ENCODE measurements at regions not wholly inside any gene's neighbourhood (a gene's known extent, or its start where the extent isn't known, plus 50 kb on each side); places are given as distances from the start of the nearest gene placed in this dataset.

GRCh38 chr3:42019953-42020260, 58.0 kb upstream of the ULK4 start:
- H3K27ac ChIP-seq (ENCODE audit: insufficient read depth, low read length): no peak overlapping the region
- WGBS, 2 experiments (ENCODE audit: extremely low coverage in 2 of 2, insufficient read length in 1 of 2): 100% methylated on average over 2 of the region's 5 CpGs; no CpG with 5 or more reads in 1 of the 2 experiments
- no peak overlapping the region for H3K56ac ChIP-seq (ENCODE audit: extremely low read depth, insufficient read depth, low read length)
- ChIA-PET CTCF (interaction anchor here (1.0 to 1.4 kb wide), 2 partner anchors 42 to 80 kb away, joined by 3 to 10 read pairs; no protein-coding TSS in a partner anchor), POLR2A (ENCODE audit: unreplicated experiment) (no interaction called here)
- H3K9me3 ChIP-seq (ENCODE audit: control insufficient read depth, insufficient read depth, low read length): no peaks in the 10 kb centered on the region
- no peak overlapping the region for H3K4me2 ChIP-seq (ENCODE audit: low read depth, low read length)
- peaks cover 13 to 76% of the 10 kb centered on the region in 2 experiments for H3K79me1 ChIP-seq (ENCODE audit: low read depth in 1 of 2, low read length in 2 of 2)
- dilution Hi-C loops (cut with HindIII; ENCODE audit: low sequenced_read_pairs, unreplicated experiment) (no loop called here), in situ Hi-C loops (cut with MboI; ENCODE audit: low sequenced_read_pairs) (loop anchor here (5.0 to 10.0 kb wide), 2 partner anchors 57 to 125 kb away; no protein-coding TSS in a partner anchor), intact Hi-C loops (cut with micrococcal nuclease) (no loop called here)
- H3K4me3 ChIP-seq (ENCODE audit: insufficient read depth, low read depth, low read length): no peak overlapping the region
- peaks cover 27% of the 10 kb centered on the region for H3K4me1 ChIP-seq (ENCODE audit: control insufficient read depth, insufficient read depth, low read length)
- peak overlapping the region; percentile 68; the same call in 1 of the 2 replicates for H2BK120ac ChIP-seq (ENCODE audit: low read depth, low read length)
- TF ChIP-seq MAFK (IDR thresholded peaks at IDR 0.05; ENCODE audit: low read depth, low read length) (no peak), RCOR1 (IDR thresholded peaks at IDR 0.05; ENCODE audit: insufficient replicate concordance, low read length) (no peak)
- peak overlapping the region; percentile 86 for H2BK20ac ChIP-seq (ENCODE audit: low read depth, low read length)
- H2BK5ac ChIP-seq (ENCODE audit: low read depth, low read length, poor library complexity, severe bottlenecking): peak overlapping the region; percentile 50
- H4K91ac ChIP-seq (ENCODE audit: insufficient read depth, low read depth, low read length): 0 out of 2 replicates have a peak overlapping the region, but pooled peaks have one; percentile 29
- H2AK5ac ChIP-seq (ENCODE audit: low read depth, low read length): peak overlapping the region; percentile 90
- H4K8ac ChIP-seq (ENCODE audit: low read depth in 2 of 2, low read length in 2 of 2): peak overlapping the region in 1 of 2 experiments; percentile 53; a peak in 1 of 4 replicates
- no peak overlapping the region for H3K18ac ChIP-seq (ENCODE audit: low read depth, low read length)
- H4K5ac ChIP-seq (ENCODE audit: low read depth, low read length): no peak overlapping the region
- H3K23ac ChIP-seq (ENCODE audit: low read depth, low read length): peak overlapping the region; percentile 83; the same call in 1 of the 2 replicates
- no peaks in the 10 kb centered on the region for H3K36me3 ChIP-seq (ENCODE audit: control insufficient read depth, insufficient read depth, low read length)
- H3K9ac ChIP-seq (ENCODE audit: low read depth, low read length): no peak overlapping the region
- H2AFZ ChIP-seq (replicated peaks; ENCODE audit: low read length, poor library complexity): no peak overlapping the region
- DNase-seq (no peak), ATAC-seq (ENCODE audit: low read depth) (no peak)
- H4K20me1 ChIP-seq (ENCODE audit: insufficient read depth, low read length): peaks cover 9% of the 10 kb centered on the region; the same call in 1 of the 2 replicates
- no peaks in the 10 kb centered on the region for H3K27me3 ChIP-seq (ENCODE audit: control insufficient read depth, insufficient read depth, low read length)
- peak overlapping the region; percentile 88 for H3K14ac ChIP-seq (replicated peaks; ENCODE audit: low read depth, low read length)
- H3K4ac ChIP-seq (ENCODE audit: low read depth, low read length): peak overlapping the region; percentile 82
- peak overlapping the region; percentile 82; the same call in 2 of the 3 replicates for H2BK15ac ChIP-seq (ENCODE audit: low read depth, low read length)
- BruUV-seq (replicated peaks): no TSS peak
- peaks cover 16% of the 10 kb centered on the region for H3K9me1 ChIP-seq (ENCODE audit: insufficient read depth, low read length)
- peak overlapping the region; percentile 33 for H2AK9ac ChIP-seq (replicated peaks; ENCODE audit: low read depth, low read length, poor library complexity)
